Right atrium auricular region (tissue), 2 donors: ENCODE measurements at regions not wholly inside any gene's neighbourhood (a gene's known extent, or its start where the extent isn't known, plus 50 kb on each side); places are given as distances from the start of the nearest gene placed in this dataset.

ENCODE experiments used
- DNase-seq: peaks from one replicate; pipeline ENCODE4 v3.0.0-alpha.2; 2019; ENCODE audit warnings: low spot score
- H3K27ac ChIP-seq, 2 donors: fragments of 200-600 bp; sonication (generic); 1 replicate in 1 of 2; 2 replicates in 1 of 2; pipeline ENCODE4 v1.5.1; 2016 to 2019
- H3K27me3 ChIP-seq, 2 donors: fragments of 200-600 bp; sonication (generic); one replicate each; pipeline versions ENCODE4 v1.5.1 to v1.6.0; 2017 to 2019
- H3K36me3 ChIP-seq: fragments of 200-600 bp; sonication (generic); one replicate; pipeline ENCODE4 v1.5.1; 2016
- H3K4me1 ChIP-seq, 2 donors: fragments of 200-600 bp; sonication (generic); one replicate each; pipeline versions ENCODE4 v1.5.1 to v1.6.0; 2017 to 2019
- H3K4me3 ChIP-seq, 2 donors: fragments of 200-600 bp; sonication (generic); 1 replicate in 1 of 2; 2 replicates in 1 of 2; pipeline ENCODE4 v1.5.1; 2017 to 2019; ENCODE audit warnings: mild to moderate bottlenecking in 1 of 2, moderate library complexity in 1 of 2
- H3K9me3 ChIP-seq, 2 donors: fragments of 200-600 bp; sonication (generic); one replicate each; pipeline ENCODE4 v1.5.1; 2019
- CTCF ChIP-seq, 2 donors: fragments of 200-600 bp; sonication (generic); IDR thresholded peaks; one replicate each; pipeline ENCODE4 v1.5.1; 2019; ENCODE audit warnings: antibody characterized with exemption in 2 of 2

- no peaks in the 10 kb centered on the region for H3K27me3 ChIP-seq
- H3K36me3 ChIP-seq: no peaks in the 10 kb centered on the region
- no peaks in the 10 kb centered on the region for H3K9me3 ChIP-seq
- no peak for DNase-seq
- H3K4me1 ChIP-seq: no peaks in the 10 kb centered on the region
- no peak overlapping the region for H3K4me3 ChIP-seq
- TF ChIP-seq CTCF (IDR thresholded peaks at IDR 0.05): no peak
- no peak overlapping the region for H3K27ac ChIP-seq
These were observed 537.6 kb upstream of the NOX3 start for GRCh38 chr6:155993240-155993639.

GRCh38 chr6:155985660-155986138 lies 530.1 kb upstream of the NOX3 start:
- Histone ChIP-seq H3K4me1 (no peaks in the 10 kb centered on the region), H3K9me3 (no peaks in the 10 kb centered on the region), H3K4me3 (no peak overlapping the region), H3K27me3 (no peaks in the 10 kb centered on the region), H3K36me3 (no peaks in the 10 kb centered on the region), H3K27ac (peak overlapping the region in 1 of 2 donors; percentile 21)
- DNase-seq: no peak
- TF ChIP-seq CTCF (IDR thresholded peaks at IDR 0.05): no peak

GRCh38 chr6:155980768-155981079 lies 525.1 kb upstream of the NOX3 start:
- no peaks in the 10 kb centered on the region for H3K9me3 ChIP-seq
- H3K27me3 ChIP-seq: no peaks in the 10 kb centered on the region
- H3K27ac ChIP-seq: no peak overlapping the region
- H3K36me3 ChIP-seq: no peaks in the 10 kb centered on the region
- no peak for DNase-seq
- TF ChIP-seq CTCF (IDR thresholded peaks at IDR 0.05): no peak
- no peak overlapping the region for H3K4me3 ChIP-seq
- H3K4me1 ChIP-seq: no peaks in the 10 kb centered on the region

- H3K27me3 ChIP-seq: no peaks in the 10 kb centered on the region
- no peak for TF ChIP-seq CTCF (IDR thresholded peaks at IDR 0.05)
- H3K4me3 ChIP-seq: no peak overlapping the region
- no peak for DNase-seq
- H3K9me3 ChIP-seq: no peaks in the 10 kb centered on the region
- H3K36me3 ChIP-seq: no peaks in the 10 kb centered on the region
- H3K27ac ChIP-seq: no peak overlapping the region
- no peaks in the 10 kb centered on the region for H3K4me1 ChIP-seq
These were observed 524.6 kb upstream of the NOX3 start for GRCh38 chr6:155980014-155980767.

- DNase-seq: no peak
- Histone ChIP-seq H3K27me3 (no peaks in the 10 kb centered on the region), H3K4me1 (no peaks in the 10 kb centered on the region), H3K9me3 (no peaks in the 10 kb centered on the region), H3K27ac (no peak overlapping the region), H3K4me3 (no peak overlapping the region), H3K36me3 (no peaks in the 10 kb centered on the region)
- TF ChIP-seq CTCF (IDR thresholded peaks at IDR 0.05): no peak
These were observed 519.9 kb upstream of the NOX3 start for GRCh38 chr6:155975506-155975905.

- no peak overlapping the region for H3K27ac ChIP-seq
- H3K27me3 ChIP-seq: no peaks in the 10 kb centered on the region
- H3K4me3 ChIP-seq: no peak overlapping the region
- TF ChIP-seq CTCF (IDR thresholded peaks at IDR 0.05): no peak
- H3K36me3 ChIP-seq: no peaks in the 10 kb centered on the region
- H3K9me3 ChIP-seq: no peaks in the 10 kb centered on the region
- DNase-seq: no peak
- no peaks in the 10 kb centered on the region for H3K4me1 ChIP-seq
These were observed 519.2 kb upstream of the NOX3 start for GRCh38 chr6:155974811-155975323.
